SK-N-MC (cell line): ENCODE measurements at regions not wholly inside any gene's neighbourhood (a gene's known extent, or its start where the extent isn't known, plus 50 kb on each side); places are given as distances from the start of the nearest gene placed in this dataset.

Experiments used
- EZH2 ChIP-seq: fragments of 200-600 bp; sonication (generic); IDR thresholded peaks from one replicate; pipeline ENCODE4 v1.6.1; 2017; ENCODE audit warnings: antibody characterized with exemption
- FOXP2 ChIP-seq: optimal IDR thresholded peaks from 2 replicates; pipeline ENCODE3; 2011; ENCODE audit warnings: mild to moderate bottlenecking, moderate library complexity; ENCODE audit not compliant: insufficient read depth; ENCODE audit errors: extremely low read length, control extremely low read depth
- POLR2AphosphoS5 ChIP-seq: IDR thresholded peaks from 2 replicates; pipeline ENCODE4 v1.6.1; 2012; ENCODE audit warnings: mild to moderate bottlenecking, low read depth, low read length, borderline replicate concordance

DNA sequence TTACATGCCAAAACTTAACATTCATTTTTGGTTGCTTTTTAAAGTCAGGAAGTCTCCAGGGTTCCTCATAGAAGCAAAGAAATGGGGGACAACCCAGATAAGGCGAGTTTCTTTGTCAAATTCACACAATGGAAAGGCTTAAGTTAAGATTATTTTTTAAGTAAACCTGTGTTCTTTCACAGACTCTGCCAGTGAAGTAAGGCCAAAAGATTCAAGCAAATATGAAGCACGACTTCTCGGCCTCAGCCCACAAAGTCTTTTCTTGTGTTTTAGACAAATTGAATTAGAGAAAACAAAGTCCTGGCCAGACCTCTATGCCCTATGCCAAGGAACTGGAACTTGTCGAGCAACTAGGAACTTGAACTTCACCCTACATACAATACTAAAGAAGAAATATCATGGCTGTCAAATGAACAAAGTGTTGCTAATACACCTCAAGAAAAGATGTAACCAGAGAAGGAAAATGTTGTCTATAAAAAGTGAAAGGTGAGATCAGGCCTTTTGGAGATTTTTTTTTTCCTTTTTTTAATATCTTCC, 540.0 kb upstream of the JARID2 start:
- TF ChIP-seq POLR2AphosphoS5 (no peak), EZH2 (no peak), FOXP2 (no peak)
